Esophagus muscularis mucosa (tissue), 3 donors: ENCODE measurements at regions not wholly inside any gene's neighbourhood (a gene's known extent, or its start where the extent isn't known, plus 50 kb on each side); places are given as distances from the start of the nearest gene placed in this dataset.

Experiments used
- POLR2A ChIP-seq: fragments of 450-650 bp; IDR thresholded peaks from one replicate; pipeline ENCODE4 v1.6.1; 2017; ENCODE audit warnings: antibody characterized with exemption, moderate library complexity, mild to moderate bottlenecking, low read depth
- TF ChIP-seq, protein P1 (sequence below), 3 experiments: fragments of 200-600 bp in 2 of 3; fragments of 450-650 bp in 1 of 3; sonication (generic) in 2 of 3; IDR thresholded peaks; one replicate each; pipeline ENCODE4 v1.5.1; 2017 to 2019; ENCODE audit warnings: antibody characterized with exemption in 3 of 3, mild to moderate bottlenecking in 2 of 3, moderate library complexity in 1 of 3

DNA sequence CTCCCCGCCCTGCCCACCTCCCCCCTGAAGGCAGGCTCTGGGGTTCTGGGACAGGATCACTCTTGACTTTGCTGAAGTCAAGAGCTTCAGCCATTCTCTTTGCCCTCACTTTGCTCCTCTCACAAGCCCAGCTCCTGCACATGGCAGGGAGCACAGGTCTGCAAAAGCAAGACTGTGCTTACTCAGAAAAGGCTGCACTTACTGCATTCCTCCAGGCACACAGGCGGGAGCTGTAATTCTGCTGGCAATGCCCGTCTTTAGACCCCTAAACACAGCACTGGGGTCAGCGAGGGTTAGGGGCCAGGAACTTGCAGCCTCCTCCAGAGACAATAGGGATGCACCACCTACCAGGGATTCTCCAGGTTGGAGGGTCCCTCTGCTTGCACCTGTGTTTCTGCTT is 523.7 kb downstream of the TCERG1L start:
- TF ChIP-seq POLR2A: no peak
- TF ChIP-seq, protein P1, sequence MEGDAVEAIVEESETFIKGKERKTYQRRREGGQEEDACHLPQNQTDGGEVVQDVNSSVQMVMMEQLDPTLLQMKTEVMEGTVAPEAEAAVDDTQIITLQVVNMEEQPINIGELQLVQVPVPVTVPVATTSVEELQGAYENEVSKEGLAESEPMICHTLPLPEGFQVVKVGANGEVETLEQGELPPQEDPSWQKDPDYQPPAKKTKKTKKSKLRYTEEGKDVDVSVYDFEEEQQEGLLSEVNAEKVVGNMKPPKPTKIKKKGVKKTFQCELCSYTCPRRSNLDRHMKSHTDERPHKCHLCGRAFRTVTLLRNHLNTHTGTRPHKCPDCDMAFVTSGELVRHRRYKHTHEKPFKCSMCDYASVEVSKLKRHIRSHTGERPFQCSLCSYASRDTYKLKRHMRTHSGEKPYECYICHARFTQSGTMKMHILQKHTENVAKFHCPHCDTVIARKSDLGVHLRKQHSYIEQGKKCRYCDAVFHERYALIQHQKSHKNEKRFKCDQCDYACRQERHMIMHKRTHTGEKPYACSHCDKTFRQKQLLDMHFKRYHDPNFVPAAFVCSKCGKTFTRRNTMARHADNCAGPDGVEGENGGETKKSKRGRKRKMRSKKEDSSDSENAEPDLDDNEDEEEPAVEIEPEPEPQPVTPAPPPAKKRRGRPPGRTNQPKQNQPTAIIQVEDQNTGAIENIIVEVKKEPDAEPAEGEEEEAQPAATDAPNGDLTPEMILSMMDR (IDR thresholded peaks at IDR 0.05): no peak
